HG03139 (cell line): ENCODE measurements at regions not wholly inside any gene's neighbourhood (a gene's known extent, or its start where the extent isn't known, plus 50 kb on each side); places are given as distances from the start of the nearest gene placed in this dataset.
"Not testable (repeated sequence)": the region's sequence is repeated elsewhere in the genome, so short reads cannot be mapped to it uniquely, and the experiment has no call there.

Experiments
- ATAC-seq: cut with Tn5 transposase; IDR thresholded peaks from one replicate; pipeline ENCODE4 v1.9.1; 2021; ENCODE audit not compliant: unreplicated experiment

GRCh38 chr5:158606233-158606632 lies 493.5 kb downstream of the EBF1 start:
- ATAC-seq: no peak

GRCh38 chr5:158602981-158603380 lies 496.7 kb downstream of the EBF1 start:
- ATAC-seq: no peak

GRCh38 chr5:158601118-158601517 lies 498.6 kb downstream of the EBF1 start:
- no peak for ATAC-seq

- no peak for ATAC-seq
Measured at GRCh38 chr5:158600679-158601078, 499.0 kb downstream of the EBF1 start.

GRCh38 chr5:158599157-158599556 lies 500.6 kb downstream of the EBF1 start:
- ATAC-seq: no peak

- no peak for ATAC-seq
Measured at GRCh38 chr5:158594595-158595242, 505.0 kb downstream of the EBF1 start.

- no peak for ATAC-seq
Measured at GRCh38 chr5:158593925-158594324, 505.8 kb downstream of the EBF1 start.

GRCh38 chr5:158591301-158591863 lies 508.3 kb downstream of the EBF1 start:
- no peak for ATAC-seq

GRCh38 chr5:158590746-158591300 lies 508.9 kb downstream of the EBF1 start:
- ATAC-seq: no peak

GRCh38 chr5:158589939-158590338 lies 509.8 kb downstream of the EBF1 start:
- ATAC-seq: no peak

- no peak for ATAC-seq
Measured at GRCh38 chr5:158588617-158589016, 511.1 kb downstream of the EBF1 start.

GRCh38 chr5:158586054-158586453 lies 513.7 kb downstream of the EBF1 start:
- ATAC-seq: no peak

- ATAC-seq: not testable (repeated sequence)
Measured at GRCh38 chr5:158582669-158583068, 517.0 kb downstream of the EBF1 start.

- no peak for ATAC-seq
Measured at GRCh38 chr5:158573829-158574228, 525.9 kb downstream of the EBF1 start.

- no peak for ATAC-seq
Measured at GRCh38 chr5:158570502-158570901, 529.2 kb downstream of the EBF1 start.

GRCh38 chr5:158569534-158569933 lies 530.2 kb downstream of the EBF1 start:
- no peak for ATAC-seq

GRCh38 chr5:158565017-158565789 lies 534.5 kb downstream of the EBF1 start:
- no peak for ATAC-seq

GRCh38 chr5:158563760-158564390 lies 535.8 kb downstream of the EBF1 start:
- no peak for ATAC-seq

GRCh38 chr5:158561562-158562190 lies 538.0 kb downstream of the EBF1 start:
- ATAC-seq: no peak

- peak; percentile 92 for ATAC-seq
Measured at GRCh38 chr5:158560170-158560569, 539.5 kb downstream of the EBF1 start.

- ATAC-seq: no peak
Measured at GRCh38 chr5:158559643-158560042, 540.1 kb downstream of the EBF1 start.
